Calu3 (cell line): ENCODE measurements at regions not wholly inside any gene's neighbourhood (a gene's known extent, or its start where the extent isn't known, plus 50 kb on each side); places are given as distances from the start of the nearest gene placed in this dataset.
"Not testable (repeated sequence)": the region's sequence is repeated elsewhere in the genome, so short reads cannot be mapped to it uniquely, and the experiment has no call there.

Experiments used
- BruUV-seq: library from RNA; stranded (reverse); fragments of 400-500 nt; replicated peaks from 2 replicates; lab custom pipeline; 2021; lab: Mats Ljungman, UMichigan
- CTCF ChIA-PET: fragments of 300-600 bp; sonication (Branson Sonifier 250); formaldehyde crosslinking; loops from one replicate; lab custom pipeline; 2022; ENCODE audit warnings: antibody characterized with exemption; lab: Charles Lee
- DNase-seq: peaks from one replicate; pipeline ENCODE4 v3.0.0; 2022
- H3K27ac Mint-ChIP-seq: one replicate; pipeline ENCODE4 v1.8.0; 2022; ENCODE audit warnings: mixed read lengths; ENCODE audit not compliant: unreplicated experiment
- H3K27me3 Mint-ChIP-seq: one replicate; pipeline ENCODE4 v1.8.0; 2022; ENCODE audit warnings: mixed read lengths; ENCODE audit not compliant: unreplicated experiment
- H3K36me3 Mint-ChIP-seq: one replicate; pipeline ENCODE4 v1.8.0; 2022; ENCODE audit warnings: mild to moderate bottlenecking, moderate library complexity, mixed read lengths; ENCODE audit not compliant: insufficient read depth, unreplicated experiment
- H3K4me1 Mint-ChIP-seq: one replicate; pipeline ENCODE4 v1.8.0; 2022; ENCODE audit warnings: mild to moderate bottlenecking, low read depth, mixed read lengths; ENCODE audit not compliant: unreplicated experiment
- H3K4me3 Mint-ChIP-seq: one replicate; pipeline ENCODE4 v1.8.0; 2022; ENCODE audit warnings: mild to moderate bottlenecking, low read depth, moderate library complexity, mixed read lengths; ENCODE audit not compliant: unreplicated experiment
- H3K9me3 Mint-ChIP-seq: one replicate; pipeline ENCODE4 v1.8.0; 2022; ENCODE audit warnings: low read depth, mixed read lengths; ENCODE audit not compliant: unreplicated experiment
- intact Hi-C: fragments of 100-400 bp; cut with micrococcal nuclease; formaldehyde crosslinking; loops from one replicate; pipeline ENCODE4 v1.10.0; 2022; ENCODE audit not compliant: unreplicated experiment
- TF ChIP-seq, protein P1 (sequence below): fragments of 200-600 bp; IDR thresholded peaks from one replicate; pipeline ENCODE4 v1.8.0; 2022; ENCODE audit warnings: antibody characterized with exemption; ENCODE audit not compliant: unreplicated experiment

DNA sequence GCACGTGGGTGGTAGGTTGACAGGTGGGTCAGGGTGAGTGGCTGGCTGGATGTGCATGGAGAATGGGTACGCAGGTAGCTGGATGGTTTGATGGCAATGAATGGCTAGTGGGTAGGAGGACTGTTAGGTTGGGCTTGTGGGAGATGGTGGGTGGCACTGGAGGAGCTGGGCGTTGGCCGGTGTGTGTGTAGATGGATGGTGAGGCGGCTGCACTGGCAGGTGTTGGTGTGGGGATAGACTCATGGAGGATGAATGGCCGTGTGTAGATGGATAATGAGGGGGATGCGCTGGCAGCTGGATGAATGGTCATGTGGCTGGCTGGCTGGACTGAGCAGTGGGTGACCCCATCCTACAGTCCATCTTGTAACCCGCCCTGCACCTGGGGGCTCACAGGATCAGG lies 95.2 kb upstream of the LRPAP1 start:
- H3K27me3 Mint-ChIP-seq: peaks cover 49% of the 10 kb centered on the region
- H3K27ac Mint-ChIP-seq, H3K36me3 Mint-ChIP-seq, CTCF ChIA-PET, intact Hi-C loops, DNase-seq, H3K9me3 Mint-ChIP-seq, H3K4me3 Mint-ChIP-seq, H3K4me1 Mint-ChIP-seq, BruUV-seq: not testable (repeated sequence)

DNA sequence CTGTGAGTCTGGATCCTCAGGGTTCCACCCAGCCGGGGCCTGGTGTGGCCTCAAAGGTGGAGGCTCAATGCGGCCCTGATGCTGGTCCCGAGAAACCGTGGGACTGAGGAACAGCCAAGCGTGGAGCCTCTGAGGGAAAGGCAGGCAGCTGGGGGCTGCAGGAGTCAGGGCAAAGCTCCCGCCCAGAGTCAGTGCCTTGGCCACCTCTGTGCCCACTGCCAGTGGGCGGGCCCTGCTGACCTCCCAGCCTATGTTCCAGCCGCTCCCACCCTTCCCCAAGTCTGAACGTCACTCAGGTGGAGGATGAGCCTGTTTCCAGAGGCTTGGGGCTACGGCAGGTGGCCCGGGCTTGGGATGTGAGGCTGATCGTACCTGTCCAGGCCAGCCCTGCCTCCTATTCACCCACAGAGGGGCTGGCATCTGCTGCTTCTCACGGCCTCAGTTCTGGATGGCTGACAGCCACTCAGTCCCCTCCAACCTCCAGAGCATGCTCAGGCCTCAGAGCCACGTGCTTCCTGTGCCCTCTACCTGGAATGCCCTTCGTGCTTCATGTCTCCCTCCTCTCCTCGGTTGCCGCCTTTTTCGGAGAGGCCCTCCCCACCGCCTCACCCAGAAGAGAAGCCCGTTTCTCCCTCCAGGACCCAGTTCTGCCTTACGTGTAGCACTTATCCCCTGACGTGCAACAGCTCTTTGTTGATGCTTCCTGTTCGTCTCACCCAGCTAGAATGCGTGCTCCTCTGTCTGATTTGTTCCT lies 94.1 kb upstream of the LRPAP1 start:
- DNase-seq, H3K4me3 Mint-ChIP-seq, H3K9me3 Mint-ChIP-seq, intact Hi-C loops, H3K36me3 Mint-ChIP-seq, H3K27ac Mint-ChIP-seq, BruUV-seq, H3K4me1 Mint-ChIP-seq, CTCF ChIA-PET: not testable (repeated sequence)
- peaks cover 49% of the 10 kb centered on the region for H3K27me3 Mint-ChIP-seq

DNA sequence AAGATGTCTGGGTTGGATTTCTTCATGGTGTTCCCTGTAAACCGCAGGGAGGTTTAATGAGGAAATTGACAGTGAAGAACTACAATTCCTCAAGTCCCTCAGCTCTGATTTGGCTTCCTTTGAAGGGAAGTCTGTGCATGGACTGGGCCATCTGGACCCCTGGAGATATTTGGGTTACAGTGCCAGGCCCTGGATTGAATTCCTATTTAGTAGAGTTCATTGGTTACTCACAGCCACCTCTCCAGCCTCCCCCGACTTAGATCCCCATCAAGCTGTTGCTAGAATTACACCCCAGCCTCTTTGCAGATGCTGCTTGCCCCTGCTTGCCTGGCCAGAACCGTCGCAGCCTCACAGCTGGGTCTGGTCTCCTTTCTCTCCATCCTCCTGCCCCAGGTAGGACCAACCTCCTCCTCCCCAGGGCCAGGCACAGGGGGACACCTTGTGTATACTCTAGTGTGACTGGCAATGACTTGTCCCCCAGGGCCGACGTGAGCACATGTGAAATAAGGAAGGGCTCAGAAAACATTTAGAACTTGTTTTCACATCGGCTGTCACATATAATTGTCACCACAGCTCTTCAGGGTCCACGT lies 93.2 kb upstream of the LRPAP1 start:
- intact Hi-C loops, H3K36me3 Mint-ChIP-seq, H3K9me3 Mint-ChIP-seq, H3K27ac Mint-ChIP-seq, H3K4me1 Mint-ChIP-seq, H3K4me3 Mint-ChIP-seq, BruUV-seq, DNase-seq: not testable (repeated sequence)
- H3K27me3 Mint-ChIP-seq: peaks cover 48% of the 10 kb centered on the region
- CTCF ChIA-PET: interaction anchor here (0.6 kb wide), 1 partner anchor 250 kb away, joined by 3 read pairs; no protein-coding TSS in a partner anchor

DNA sequence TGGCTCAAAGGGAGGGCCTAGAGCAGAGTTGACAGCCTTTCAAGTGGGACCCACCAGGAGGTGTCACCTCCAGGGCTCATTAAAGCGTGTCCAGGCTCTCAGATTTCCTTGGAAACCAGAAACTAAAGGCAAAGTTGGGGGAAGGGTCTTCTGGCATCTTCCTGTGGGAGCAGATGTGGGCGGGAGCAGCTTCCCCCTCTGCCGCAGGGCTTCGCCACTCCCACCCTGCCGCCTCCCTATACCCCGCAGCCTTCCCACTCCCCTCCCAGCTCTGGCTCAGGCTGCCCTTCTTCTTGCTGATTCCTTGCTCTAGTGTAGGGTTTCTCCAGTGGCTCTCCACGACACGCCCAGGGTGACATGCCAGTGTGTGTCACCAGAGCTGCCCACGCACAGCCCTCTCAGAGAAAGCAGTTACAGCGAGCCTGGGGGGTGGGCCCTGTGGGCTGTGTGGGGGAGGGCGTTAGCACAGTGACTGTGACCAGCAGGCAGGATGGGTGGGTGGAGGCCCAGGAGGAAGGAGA lies 91.6 kb upstream of the LRPAP1 start:
- CTCF ChIA-PET, H3K27ac Mint-ChIP-seq, H3K9me3 Mint-ChIP-seq, H3K36me3 Mint-ChIP-seq, intact Hi-C loops, BruUV-seq, H3K4me3 Mint-ChIP-seq, H3K4me1 Mint-ChIP-seq, DNase-seq: not testable (repeated sequence)
- peaks cover 54% of the 10 kb centered on the region for H3K27me3 Mint-ChIP-seq

DNA sequence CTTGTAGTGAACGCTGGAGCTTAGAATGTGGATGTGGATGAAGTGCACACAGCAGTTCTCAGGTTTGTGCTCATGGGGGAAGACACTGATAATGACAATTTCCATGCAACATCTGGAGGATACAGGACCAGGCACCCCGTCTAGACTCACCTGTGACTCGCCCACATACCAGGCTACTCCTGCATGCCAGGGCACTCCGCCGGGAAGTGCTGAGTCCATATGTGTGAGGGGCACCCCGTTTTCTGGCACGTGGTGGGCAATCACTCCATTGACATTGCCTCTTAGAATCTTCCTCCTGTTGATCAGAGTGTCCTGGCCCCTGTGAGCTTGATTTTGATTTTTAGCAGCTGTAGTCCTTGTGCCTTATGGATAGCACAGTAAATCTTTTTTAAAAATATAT lies 90.9 kb upstream of the LRPAP1 start:
- Mint-ChIP-seq H3K27ac (no peak overlapping the region), H3K36me3 (no peaks in the 10 kb centered on the region), H3K27me3 (peaks cover 62% of the 10 kb centered on the region), H3K4me3 (no peak overlapping the region), H3K4me1 (no peaks in the 10 kb centered on the region), H3K9me3 (no peaks in the 10 kb centered on the region)
- CTCF ChIA-PET: no interaction called here
- intact Hi-C loops: no loop called here
- no peak for DNase-seq
- TF ChIP-seq, protein P1, sequence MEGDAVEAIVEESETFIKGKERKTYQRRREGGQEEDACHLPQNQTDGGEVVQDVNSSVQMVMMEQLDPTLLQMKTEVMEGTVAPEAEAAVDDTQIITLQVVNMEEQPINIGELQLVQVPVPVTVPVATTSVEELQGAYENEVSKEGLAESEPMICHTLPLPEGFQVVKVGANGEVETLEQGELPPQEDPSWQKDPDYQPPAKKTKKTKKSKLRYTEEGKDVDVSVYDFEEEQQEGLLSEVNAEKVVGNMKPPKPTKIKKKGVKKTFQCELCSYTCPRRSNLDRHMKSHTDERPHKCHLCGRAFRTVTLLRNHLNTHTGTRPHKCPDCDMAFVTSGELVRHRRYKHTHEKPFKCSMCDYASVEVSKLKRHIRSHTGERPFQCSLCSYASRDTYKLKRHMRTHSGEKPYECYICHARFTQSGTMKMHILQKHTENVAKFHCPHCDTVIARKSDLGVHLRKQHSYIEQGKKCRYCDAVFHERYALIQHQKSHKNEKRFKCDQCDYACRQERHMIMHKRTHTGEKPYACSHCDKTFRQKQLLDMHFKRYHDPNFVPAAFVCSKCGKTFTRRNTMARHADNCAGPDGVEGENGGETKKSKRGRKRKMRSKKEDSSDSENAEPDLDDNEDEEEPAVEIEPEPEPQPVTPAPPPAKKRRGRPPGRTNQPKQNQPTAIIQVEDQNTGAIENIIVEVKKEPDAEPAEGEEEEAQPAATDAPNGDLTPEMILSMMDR: no peak
- BruUV-seq: no TSS peak

DNA sequence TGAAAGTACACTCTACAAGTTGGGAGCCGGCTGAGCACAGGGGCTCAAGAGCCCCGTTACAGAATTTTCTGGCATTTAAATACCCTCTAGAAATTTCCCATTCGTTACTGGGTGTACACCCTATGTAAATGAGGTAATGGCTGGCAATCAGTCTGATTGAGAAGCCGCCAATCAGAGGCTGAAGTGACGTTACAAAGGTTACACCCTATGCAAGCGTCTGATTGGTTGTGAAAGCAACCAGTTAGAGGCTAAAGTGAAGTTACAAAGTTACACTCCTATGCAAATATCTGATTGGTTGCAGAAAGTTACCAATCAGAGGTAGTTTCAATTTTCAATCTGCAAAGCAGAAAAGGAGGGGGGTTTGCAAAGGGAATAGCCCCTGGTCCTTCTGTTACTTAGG lies 88.1 kb upstream of the LRPAP1 start:
- H3K27ac Mint-ChIP-seq, H3K4me1 Mint-ChIP-seq, H3K4me3 Mint-ChIP-seq, DNase-seq, intact Hi-C loops, BruUV-seq, H3K36me3 Mint-ChIP-seq, CTCF ChIA-PET, H3K9me3 Mint-ChIP-seq: not testable (repeated sequence)
- H3K27me3 Mint-ChIP-seq: peaks cover 87% of the 10 kb centered on the region

DNA sequence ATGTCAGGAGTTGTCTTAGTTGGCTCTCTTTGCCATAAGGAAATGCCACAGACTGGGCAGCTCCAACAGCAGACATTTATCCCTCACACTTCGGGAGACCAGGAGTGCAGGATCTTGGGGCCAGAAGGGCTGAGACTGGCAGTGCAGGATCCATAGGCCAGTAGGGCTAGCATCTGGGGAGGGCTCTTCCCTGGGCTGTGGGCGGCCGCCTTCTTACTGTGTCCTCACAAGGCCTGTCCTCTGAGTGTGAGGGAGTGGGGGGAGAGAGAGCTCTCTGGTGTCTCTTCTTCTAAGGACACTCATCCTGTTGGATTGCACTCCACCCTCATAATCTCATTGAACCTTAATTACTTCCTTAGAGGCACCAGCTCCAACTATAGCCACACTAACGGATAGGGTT lies 87.5 kb upstream of the LRPAP1 start:
- intact Hi-C loops, H3K36me3 Mint-ChIP-seq, H3K9me3 Mint-ChIP-seq, H3K4me3 Mint-ChIP-seq, H3K27ac Mint-ChIP-seq, DNase-seq, H3K4me1 Mint-ChIP-seq, BruUV-seq, CTCF ChIA-PET: not testable (repeated sequence)
- peaks cover 87% of the 10 kb centered on the region for H3K27me3 Mint-ChIP-seq

DNA sequence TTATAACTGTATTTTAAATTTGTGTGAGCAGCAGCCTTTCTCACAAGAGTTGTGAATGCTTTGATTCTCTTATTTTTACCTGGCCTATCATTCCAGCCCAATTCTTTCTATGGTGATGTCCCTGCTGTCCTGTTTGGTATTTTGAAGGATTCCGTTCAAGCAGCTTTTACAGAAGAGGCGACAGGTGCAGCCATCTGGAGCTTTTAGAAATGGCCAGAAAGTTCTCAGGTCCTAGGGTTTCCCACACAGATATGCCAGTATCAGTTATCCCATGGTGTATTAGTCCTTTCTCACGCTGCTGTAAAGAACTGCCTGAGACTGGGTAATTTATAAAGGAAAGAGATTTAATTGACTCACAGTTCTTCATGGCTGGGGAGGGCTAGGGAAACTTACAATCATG lies 86.1 kb upstream of the LRPAP1 start:
- H3K4me1 Mint-ChIP-seq, CTCF ChIA-PET, H3K36me3 Mint-ChIP-seq, H3K9me3 Mint-ChIP-seq, H3K27ac Mint-ChIP-seq, BruUV-seq, intact Hi-C loops, DNase-seq, H3K4me3 Mint-ChIP-seq: not testable (repeated sequence)
- peaks cover 87% of the 10 kb centered on the region for H3K27me3 Mint-ChIP-seq
